ENCODE measurements at regions not wholly inside any gene's neighbourhood (a gene's known extent, or its start where the extent isn't known, plus 50 kb on each side); places are given as distances from the start of the nearest gene placed in this dataset.

DNA sequence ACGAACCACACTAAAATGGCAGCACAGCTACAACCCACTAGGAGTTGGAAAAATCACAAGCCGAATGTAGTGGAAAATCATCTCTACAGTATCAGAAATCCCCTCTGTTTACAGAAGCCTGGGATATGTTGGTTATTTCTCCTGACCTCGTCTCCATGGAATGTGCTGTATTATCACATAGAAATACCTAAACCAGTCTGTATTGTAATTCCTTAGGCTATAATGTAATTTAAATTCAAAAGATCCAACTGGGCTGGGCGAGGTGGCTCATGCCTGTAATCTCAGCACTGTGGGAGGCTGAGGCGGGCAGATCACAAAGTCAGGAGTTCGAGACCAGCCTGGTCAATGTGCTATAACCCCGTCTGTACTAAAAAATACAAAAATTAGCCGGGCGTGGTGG is 244.8 kb upstream of the MPDZ start:
- Histone ChIP-seq H3K9me3 (ENCODE audit: control insufficient read depth in 4 of 4, low read length in 3 of 4) (peaks cover 0 to 2% (median 0%) of the 10 kb centered on the region in 4 donors), H3K27ac (ENCODE audit: low read depth in 1 of 2, low read length in 2 of 2) (no peak overlapping the region), H3K4me3 (ENCODE audit: low read depth in 1 of 3, low read length in 3 of 3) (no peak overlapping the region), H3K4me1 (ENCODE audit: control insufficient read depth in 4 of 4, insufficient read depth in 4 of 4, low read length in 3 of 4) (no peaks in the 10 kb centered on the region), H3K27me3 (ENCODE audit: control insufficient read depth in 4 of 4, insufficient read depth in 4 of 4, low read length in 3 of 4) (peaks cover 0 to 3% (median 0%) of the 10 kb centered on the region in 4 donors), H3K9ac (ENCODE audit: low read depth in 1 of 2, low read length in 2 of 2) (no peak overlapping the region), H3K36me3 (ENCODE audit: control insufficient read depth in 4 of 4, insufficient read depth in 3 of 4, low read depth in 1 of 4, low read length in 3 of 4) (no peaks in the 10 kb centered on the region)
- 79% methylated on average over 9 of the region's 9 CpGs for WGBS
- DNase-seq (ENCODE audit: low spot score), result no peak
- TF ChIP-seq, protein P1, sequence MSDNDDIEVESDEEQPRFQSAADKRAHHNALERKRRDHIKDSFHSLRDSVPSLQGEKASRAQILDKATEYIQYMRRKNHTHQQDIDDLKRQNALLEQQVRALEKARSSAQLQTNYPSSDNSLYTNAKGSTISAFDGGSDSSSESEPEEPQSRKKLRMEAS (IDR thresholded peaks at IDR 0.05), result no peak
- TF ChIP-seq YY1 (IDR thresholded peaks at IDR 0.05) (no peak), HNF4G (IDR thresholded peaks at IDR 0.05) (no peak), TAF1 (conservative IDR thresholded peaks at IDR 0.05) (no peak), GABPA (IDR thresholded peaks at IDR 0.05 in 1 of 2, conservative IDR thresholded peaks at IDR 0.05 in 1 of 2) (no peak), FOXA1 (IDR thresholded peaks at IDR 0.05) (no peak), HNF4A (conservative IDR thresholded peaks at IDR 0.05) (no peak), JUND (IDR thresholded peaks at IDR 0.05) (no peak), RAD21 (IDR thresholded peaks at IDR 0.05) (no peak), EGR1 (IDR thresholded peaks at IDR 0.05; ENCODE audit: low read depth in 2 of 2) (no peak), SP1 (IDR thresholded peaks at IDR 0.05) (no peak), RXRA (IDR thresholded peaks at IDR 0.05) (no peak), NR2F2 (IDR thresholded peaks at IDR 0.05) (no peak), FOXA2 (IDR thresholded peaks at IDR 0.05) (no peak)
- TF ChIP-seq, protein P2, sequence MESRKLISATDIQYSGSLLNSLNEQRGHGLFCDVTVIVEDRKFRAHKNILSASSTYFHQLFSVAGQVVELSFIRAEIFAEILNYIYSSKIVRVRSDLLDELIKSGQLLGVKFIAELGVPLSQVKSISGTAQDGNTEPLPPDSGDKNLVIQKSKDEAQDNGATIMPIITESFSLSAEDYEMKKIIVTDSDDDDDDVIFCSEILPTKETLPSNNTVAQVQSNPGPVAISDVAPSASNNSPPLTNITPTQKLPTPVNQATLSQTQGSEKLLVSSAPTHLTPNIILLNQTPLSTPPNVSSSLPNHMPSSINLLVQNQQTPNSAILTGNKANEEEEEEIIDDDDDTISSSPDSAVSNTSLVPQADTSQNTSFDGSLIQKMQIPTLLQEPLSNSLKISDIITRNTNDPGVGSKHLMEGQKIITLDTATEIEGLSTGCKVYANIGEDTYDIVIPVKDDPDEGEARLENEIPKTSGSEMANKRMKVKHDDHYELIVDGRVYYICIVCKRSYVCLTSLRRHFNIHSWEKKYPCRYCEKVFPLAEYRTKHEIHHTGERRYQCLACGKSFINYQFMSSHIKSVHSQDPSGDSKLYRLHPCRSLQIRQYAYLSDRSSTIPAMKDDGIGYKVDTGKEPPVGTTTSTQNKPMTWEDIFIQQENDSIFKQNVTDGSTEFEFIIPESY (IDR thresholded peaks at IDR 0.05), result no peak
- TF ChIP-seq, protein P3, sequence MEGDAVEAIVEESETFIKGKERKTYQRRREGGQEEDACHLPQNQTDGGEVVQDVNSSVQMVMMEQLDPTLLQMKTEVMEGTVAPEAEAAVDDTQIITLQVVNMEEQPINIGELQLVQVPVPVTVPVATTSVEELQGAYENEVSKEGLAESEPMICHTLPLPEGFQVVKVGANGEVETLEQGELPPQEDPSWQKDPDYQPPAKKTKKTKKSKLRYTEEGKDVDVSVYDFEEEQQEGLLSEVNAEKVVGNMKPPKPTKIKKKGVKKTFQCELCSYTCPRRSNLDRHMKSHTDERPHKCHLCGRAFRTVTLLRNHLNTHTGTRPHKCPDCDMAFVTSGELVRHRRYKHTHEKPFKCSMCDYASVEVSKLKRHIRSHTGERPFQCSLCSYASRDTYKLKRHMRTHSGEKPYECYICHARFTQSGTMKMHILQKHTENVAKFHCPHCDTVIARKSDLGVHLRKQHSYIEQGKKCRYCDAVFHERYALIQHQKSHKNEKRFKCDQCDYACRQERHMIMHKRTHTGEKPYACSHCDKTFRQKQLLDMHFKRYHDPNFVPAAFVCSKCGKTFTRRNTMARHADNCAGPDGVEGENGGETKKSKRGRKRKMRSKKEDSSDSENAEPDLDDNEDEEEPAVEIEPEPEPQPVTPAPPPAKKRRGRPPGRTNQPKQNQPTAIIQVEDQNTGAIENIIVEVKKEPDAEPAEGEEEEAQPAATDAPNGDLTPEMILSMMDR (IDR thresholded peaks at IDR 0.05; ENCODE audit: low read depth, low read length, missing input control), result no peak

DNA sequence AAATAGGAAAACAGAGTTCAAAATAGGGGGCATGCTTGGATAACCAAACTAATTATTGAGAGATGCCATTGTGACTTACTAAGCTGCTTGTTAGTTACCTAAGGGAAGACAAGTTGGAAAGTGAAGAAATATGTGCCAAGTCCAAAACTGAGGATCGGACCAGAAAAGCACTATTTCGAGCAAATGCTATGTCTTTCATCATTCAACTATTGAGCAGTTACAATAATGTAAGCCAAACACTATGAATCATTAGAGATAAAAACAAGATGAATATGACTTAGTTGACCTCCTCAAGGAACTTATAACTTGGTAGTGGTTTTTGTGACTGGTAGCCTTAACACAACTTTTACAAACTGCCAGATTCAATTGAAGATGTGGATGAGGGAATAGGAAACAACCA is 240.6 kb upstream of the MPDZ start:
- no peak overlapping the region for H3K9ac ChIP-seq (ENCODE audit: low read depth in 1 of 2, low read length in 2 of 2)
- no peak overlapping the region for H3K27ac ChIP-seq (ENCODE audit: low read depth in 1 of 2, low read length in 2 of 2)
- no peaks in the 10 kb centered on the region for H3K9me3 ChIP-seq (ENCODE audit: control insufficient read depth in 4 of 4, low read length in 3 of 4)
- DNase-seq (ENCODE audit: low spot score), result no peak
- 61% methylated on average over 2 of the region's 2 CpGs for WGBS
- TF ChIP-seq SP1 (IDR thresholded peaks at IDR 0.05) (no peak), JUND (IDR thresholded peaks at IDR 0.05) (no peak), RXRA (IDR thresholded peaks at IDR 0.05) (no peak), FOXA1 (IDR thresholded peaks at IDR 0.05) (no peak), RAD21 (IDR thresholded peaks at IDR 0.05) (no peak), FOXA2 (IDR thresholded peaks at IDR 0.05) (no peak), EGR1 (IDR thresholded peaks at IDR 0.05; ENCODE audit: low read depth in 2 of 2) (no peak), GABPA (IDR thresholded peaks at IDR 0.05 in 1 of 2, conservative IDR thresholded peaks at IDR 0.05 in 1 of 2) (no peak), TAF1 (conservative IDR thresholded peaks at IDR 0.05) (no peak), HNF4A (conservative IDR thresholded peaks at IDR 0.05) (no peak), YY1 (IDR thresholded peaks at IDR 0.05) (no peak), HNF4G (IDR thresholded peaks at IDR 0.05) (no peak)
- TF ChIP-seq, protein P4, sequence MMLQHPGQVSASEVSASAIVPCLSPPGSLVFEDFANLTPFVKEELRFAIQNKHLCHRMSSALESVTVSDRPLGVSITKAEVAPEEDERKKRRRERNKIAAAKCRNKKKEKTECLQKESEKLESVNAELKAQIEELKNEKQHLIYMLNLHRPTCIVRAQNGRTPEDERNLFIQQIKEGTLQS (IDR thresholded peaks at IDR 0.05), result no peak
- TF ChIP-seq, protein P2 (IDR thresholded peaks at IDR 0.05), result no peak
- TF ChIP-seq, protein P5, sequence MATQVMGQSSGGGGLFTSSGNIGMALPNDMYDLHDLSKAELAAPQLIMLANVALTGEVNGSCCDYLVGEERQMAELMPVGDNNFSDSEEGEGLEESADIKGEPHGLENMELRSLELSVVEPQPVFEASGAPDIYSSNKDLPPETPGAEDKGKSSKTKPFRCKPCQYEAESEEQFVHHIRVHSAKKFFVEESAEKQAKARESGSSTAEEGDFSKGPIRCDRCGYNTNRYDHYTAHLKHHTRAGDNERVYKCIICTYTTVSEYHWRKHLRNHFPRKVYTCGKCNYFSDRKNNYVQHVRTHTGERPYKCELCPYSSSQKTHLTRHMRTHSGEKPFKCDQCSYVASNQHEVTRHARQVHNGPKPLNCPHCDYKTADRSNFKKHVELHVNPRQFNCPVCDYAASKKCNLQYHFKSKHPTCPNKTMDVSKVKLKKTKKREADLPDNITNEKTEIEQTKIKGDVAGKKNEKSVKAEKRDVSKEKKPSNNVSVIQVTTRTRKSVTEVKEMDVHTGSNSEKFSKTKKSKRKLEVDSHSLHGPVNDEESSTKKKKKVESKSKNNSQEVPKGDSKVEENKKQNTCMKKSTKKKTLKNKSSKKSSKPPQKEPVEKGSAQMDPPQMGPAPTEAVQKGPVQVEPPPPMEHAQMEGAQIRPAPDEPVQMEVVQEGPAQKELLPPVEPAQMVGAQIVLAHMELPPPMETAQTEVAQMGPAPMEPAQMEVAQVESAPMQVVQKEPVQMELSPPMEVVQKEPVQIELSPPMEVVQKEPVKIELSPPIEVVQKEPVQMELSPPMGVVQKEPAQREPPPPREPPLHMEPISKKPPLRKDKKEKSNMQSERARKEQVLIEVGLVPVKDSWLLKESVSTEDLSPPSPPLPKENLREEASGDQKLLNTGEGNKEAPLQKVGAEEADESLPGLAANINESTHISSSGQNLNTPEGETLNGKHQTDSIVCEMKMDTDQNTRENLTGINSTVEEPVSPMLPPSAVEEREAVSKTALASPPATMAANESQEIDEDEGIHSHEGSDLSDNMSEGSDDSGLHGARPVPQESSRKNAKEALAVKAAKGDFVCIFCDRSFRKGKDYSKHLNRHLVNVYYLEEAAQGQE (IDR thresholded peaks at IDR 0.05), result no peak
- TF ChIP-seq, protein P1 (IDR thresholded peaks at IDR 0.05), result no peak
- TF ChIP-seq, protein P3 (IDR thresholded peaks at IDR 0.05; ENCODE audit: low read depth, low read length, missing input control), result no peak
- no peak overlapping the region for H3K4me3 ChIP-seq (ENCODE audit: low read depth in 1 of 3, low read length in 3 of 3)
- H3K4me1 ChIP-seq (ENCODE audit: control insufficient read depth in 4 of 4, insufficient read depth in 4 of 4, low read length in 3 of 4), result no peaks in the 10 kb centered on the region
- no peaks in the 10 kb centered on the region for H3K36me3 ChIP-seq (ENCODE audit: control insufficient read depth in 4 of 4, insufficient read depth in 3 of 4, low read depth in 1 of 4, low read length in 3 of 4)
- H3K27me3 ChIP-seq (ENCODE audit: control insufficient read depth in 4 of 4, insufficient read depth in 4 of 4, low read length in 3 of 4), result peaks cover 0 to 3% (median 0%) of the 10 kb centered on the region in 4 donors
